ACHN (cell line): ENCODE measurements at regions not wholly inside any gene's neighbourhood (a gene's known extent, or its start where the extent isn't known, plus 50 kb on each side); places are given as distances from the start of the nearest gene placed in this dataset.

Experiments
- DNase-seq: peaks from one replicate; pipeline ENCODE4 v3.0.0-alpha.2; 2015
- in situ Hi-C: cut with HindIII; loops from 2 replicates; pipeline ENCODE4 v1.10.0; 2017; ENCODE audit warnings: low sequenced_read_pairs, low pct_ligation_motif_present, low pct_unique_long_range_greater_than_20kb

GRCh38 chr5:120388016-120388781 is 75.9 kb upstream of the PRR16 start:
- DNase-seq: peak; percentile 70
- in situ Hi-C loops: no loop called here

GRCh38 chr5:120394259-120394658 is 69.8 kb upstream of the PRR16 start:
- in situ Hi-C loops: no loop called here
- no peak for DNase-seq

GRCh38 chr5:120396186-120396585 is 67.9 kb upstream of the PRR16 start:
- no peak for DNase-seq
- in situ Hi-C loops: no loop called here

GRCh38 chr5:120400356-120400755 is 63.7 kb upstream of the PRR16 start:
- in situ Hi-C loops: no loop called here

GRCh38 chr5:120402606-120403005 is 61.5 kb upstream of the PRR16 start:
- in situ Hi-C loops: no loop called here
- no peak for DNase-seq

More at GRCh38 chr5:120400356-120400755, 63.7 kb upstream of the PRR16 start:
- DNase-seq: no peak

- DNase-seq: peak; percentile 8
- in situ Hi-C loops: no loop called here
Measured at GRCh38 chr5:120405286-120405864, 58.7 kb upstream of the PRR16 start.

GRCh38 chr5:120405923-120406322 is 58.2 kb upstream of the PRR16 start:
- DNase-seq: peak; percentile 12
- in situ Hi-C loops: no loop called here

GRCh38 chr5:120413686-120414085 is 50.4 kb upstream of the PRR16 start:
- in situ Hi-C loops: no loop called here
- no peak for DNase-seq
